AG10803 (cell line): ENCODE measurements at regions not wholly inside any gene's neighbourhood (a gene's known extent, or its start where the extent isn't known, plus 50 kb on each side); places are given as distances from the start of the nearest gene placed in this dataset.

Experiments
- DNase-seq: peaks from one replicate; pipeline ENCODE4 v3.0.0; 2010; ENCODE audit warnings: low read depth
- H3K4me3 ChIP-seq: 2 replicates; pipeline ENCODE4 v1.5.1; 2011; ENCODE audit warnings: mild to moderate bottlenecking, low read length, control low read depth
- CTCF ChIP-seq: conservative IDR thresholded peaks from 2 replicates; pipeline ENCODE4 v1.5.1; 2011; ENCODE audit warnings: mild to moderate bottlenecking, low read length, control low read depth, inconsistent platforms

GRCh38 chr2:228344531-228344930, 163.0 kb upstream of the SPHKAP start:
- no peak overlapping the region for H3K4me3 ChIP-seq
- no peak for TF ChIP-seq CTCF
- DNase-seq = no peak

GRCh38 chr2:228339525-228339924, 158.0 kb upstream of the SPHKAP start:
- no peak for DNase-seq
- H3K4me3 ChIP-seq = no peak overlapping the region
- TF ChIP-seq CTCF = no peak

GRCh38 chr2:228334180-228334579, 152.7 kb upstream of the SPHKAP start:
- no peak for DNase-seq
- no peak overlapping the region for H3K4me3 ChIP-seq
- no peak for TF ChIP-seq CTCF

GRCh38 chr2:228329282-228329681, 147.8 kb upstream of the SPHKAP start:
- no peak overlapping the region for H3K4me3 ChIP-seq
- no peak for TF ChIP-seq CTCF
- DNase-seq = no peak

- TF ChIP-seq CTCF = no peak
- H3K4me3 ChIP-seq = no peak overlapping the region
- DNase-seq = no peak
Measured at GRCh38 chr2:228321015-228321414, 139.5 kb upstream of the SPHKAP start.

- no peak overlapping the region for H3K4me3 ChIP-seq
- DNase-seq = peak; percentile 17
- TF ChIP-seq CTCF = peak; percentile 48
Measured at GRCh38 chr2:228318218-228318617, 136.7 kb upstream of the SPHKAP start.

GRCh38 chr2:228312172-228312571, 130.7 kb upstream of the SPHKAP start:
- DNase-seq = no peak
- no peak for TF ChIP-seq CTCF
- H3K4me3 ChIP-seq = no peak overlapping the region
